RWPE2 (cell line): ENCODE measurements at regions not wholly inside any gene's neighbourhood (a gene's known extent, or its start where the extent isn't known, plus 50 kb on each side); places are given as distances from the start of the nearest gene placed in this dataset.

ENCODE experiments used
- ATAC-seq: fragments of 200-7000 bp; cut with Tn5 transposase; 3 replicates; pipeline ENCODE4 v1.9.1; 2021; ENCODE audit warnings: low read depth
- DNase-seq: peaks from one replicate; pipeline ENCODE4 v3.0.0-alpha.2; 2020; ENCODE audit warnings: low spot score
- H3K27ac ChIP-seq: fragments of 450-650 bp; 2 replicates; pipeline ENCODE4 v1.5.1; 2017; ENCODE audit warnings: mild to moderate bottlenecking; ENCODE audit not compliant: poor library complexity, severe bottlenecking
- H3K27me3 ChIP-seq: fragments of 250-450 bp; sonication (Bioruptor Pico); 2 replicates; pipeline ENCODE4 v1.5.1; 2021; ENCODE audit warnings: mild to moderate bottlenecking, moderate library complexity; ENCODE audit not compliant: insufficient read depth, poor library complexity, severe bottlenecking
- H3K36me3 ChIP-seq: fragments of 250-450 bp; sonication (Bioruptor Pico); 2 replicates; pipeline ENCODE4 v1.5.1; 2020; ENCODE audit warnings: low read depth, mild to moderate bottlenecking, moderate library complexity
- H3K4me1 ChIP-seq: fragments of 250-450 bp; sonication (Bioruptor Pico); 2 replicates; pipeline ENCODE4 v1.5.1; 2021; ENCODE audit warnings: mild to moderate bottlenecking, moderate library complexity; ENCODE audit not compliant: insufficient read depth, poor library complexity, severe bottlenecking
- H3K4me3 ChIP-seq: fragments of 250-450 bp; sonication (Bioruptor Pico); 2 replicates; pipeline ENCODE4 v1.5.1; 2021; ENCODE audit warnings: mild to moderate bottlenecking, moderate library complexity; ENCODE audit not compliant: severe bottlenecking
- H3K9me3 ChIP-seq: fragments of 250-450 bp; sonication (Bioruptor Pico); 2 replicates; pipeline ENCODE4 v1.5.1; 2021; ENCODE audit warnings: mild to moderate bottlenecking, moderate library complexity; ENCODE audit not compliant: severe bottlenecking
- TF ChIP-seq, protein P1 (sequence below): fragments of 450-650 bp; IDR thresholded peaks from one replicate; pipeline ENCODE4 v1.5.1; 2017; ENCODE audit warnings: mild to moderate bottlenecking, moderate library complexity; ENCODE audit not compliant: poor library complexity, severe bottlenecking

DNA sequence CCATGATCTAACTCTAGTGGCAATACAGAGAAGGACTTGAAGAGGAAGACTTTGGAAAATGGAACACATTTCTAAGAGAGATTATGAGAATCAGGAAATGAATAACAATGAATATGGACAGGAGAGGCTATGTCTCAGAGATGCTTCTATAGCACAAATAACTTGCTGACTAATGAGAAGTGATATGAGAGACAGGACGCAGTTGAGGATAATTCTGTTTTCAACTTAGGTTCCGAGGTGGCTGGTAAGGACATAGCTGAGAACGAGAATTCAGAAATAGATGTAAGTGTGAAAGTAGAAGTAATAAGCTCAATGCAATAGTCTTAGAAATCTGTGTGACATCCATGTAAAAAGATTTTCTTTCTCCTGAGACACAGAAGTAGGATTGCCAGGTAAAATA, 358.1 kb upstream of the GRAMD2B start:
- Histone ChIP-seq H3K4me1 (no peaks in the 10 kb centered on the region), H3K27ac (no peak overlapping the region), H3K9me3 (no peaks in the 10 kb centered on the region), H3K4me3 (no peak overlapping the region), H3K27me3 (no peaks in the 10 kb centered on the region), H3K36me3 (no peaks in the 10 kb centered on the region)
- ATAC-seq (no peak), DNase-seq (no peak)
- TF ChIP-seq, protein P1, sequence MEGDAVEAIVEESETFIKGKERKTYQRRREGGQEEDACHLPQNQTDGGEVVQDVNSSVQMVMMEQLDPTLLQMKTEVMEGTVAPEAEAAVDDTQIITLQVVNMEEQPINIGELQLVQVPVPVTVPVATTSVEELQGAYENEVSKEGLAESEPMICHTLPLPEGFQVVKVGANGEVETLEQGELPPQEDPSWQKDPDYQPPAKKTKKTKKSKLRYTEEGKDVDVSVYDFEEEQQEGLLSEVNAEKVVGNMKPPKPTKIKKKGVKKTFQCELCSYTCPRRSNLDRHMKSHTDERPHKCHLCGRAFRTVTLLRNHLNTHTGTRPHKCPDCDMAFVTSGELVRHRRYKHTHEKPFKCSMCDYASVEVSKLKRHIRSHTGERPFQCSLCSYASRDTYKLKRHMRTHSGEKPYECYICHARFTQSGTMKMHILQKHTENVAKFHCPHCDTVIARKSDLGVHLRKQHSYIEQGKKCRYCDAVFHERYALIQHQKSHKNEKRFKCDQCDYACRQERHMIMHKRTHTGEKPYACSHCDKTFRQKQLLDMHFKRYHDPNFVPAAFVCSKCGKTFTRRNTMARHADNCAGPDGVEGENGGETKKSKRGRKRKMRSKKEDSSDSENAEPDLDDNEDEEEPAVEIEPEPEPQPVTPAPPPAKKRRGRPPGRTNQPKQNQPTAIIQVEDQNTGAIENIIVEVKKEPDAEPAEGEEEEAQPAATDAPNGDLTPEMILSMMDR = no peak

DNA sequence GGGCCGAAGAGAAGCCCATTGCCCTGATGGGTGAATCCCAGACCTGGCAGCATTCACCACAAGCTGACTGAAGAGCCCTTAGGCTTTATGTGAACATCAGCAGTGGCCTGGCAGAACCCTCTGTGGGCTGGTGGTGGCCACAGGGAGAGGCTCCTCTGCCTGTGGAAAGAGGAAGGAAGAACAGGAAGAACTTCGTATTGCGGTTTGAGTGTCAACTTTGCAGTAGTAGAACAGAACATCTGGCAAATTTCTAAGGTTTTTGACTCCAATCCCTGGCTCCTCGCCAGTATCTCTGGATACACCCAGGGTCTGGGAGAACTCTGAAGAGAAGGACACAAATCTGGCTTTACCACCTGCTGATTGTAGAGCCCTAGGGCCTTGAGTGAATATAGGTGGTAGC, 356.4 kb upstream of the GRAMD2B start:
- ATAC-seq (no peak), DNase-seq (no peak)
- H3K27ac ChIP-seq = no peak overlapping the region
- H3K27me3 ChIP-seq = no peaks in the 10 kb centered on the region
- no peaks in the 10 kb centered on the region for H3K9me3 ChIP-seq
- no peak overlapping the region for H3K4me3 ChIP-seq
- H3K4me1 ChIP-seq = no peaks in the 10 kb centered on the region
- no peaks in the 10 kb centered on the region for H3K36me3 ChIP-seq
- TF ChIP-seq, protein P1 = no peak

DNA sequence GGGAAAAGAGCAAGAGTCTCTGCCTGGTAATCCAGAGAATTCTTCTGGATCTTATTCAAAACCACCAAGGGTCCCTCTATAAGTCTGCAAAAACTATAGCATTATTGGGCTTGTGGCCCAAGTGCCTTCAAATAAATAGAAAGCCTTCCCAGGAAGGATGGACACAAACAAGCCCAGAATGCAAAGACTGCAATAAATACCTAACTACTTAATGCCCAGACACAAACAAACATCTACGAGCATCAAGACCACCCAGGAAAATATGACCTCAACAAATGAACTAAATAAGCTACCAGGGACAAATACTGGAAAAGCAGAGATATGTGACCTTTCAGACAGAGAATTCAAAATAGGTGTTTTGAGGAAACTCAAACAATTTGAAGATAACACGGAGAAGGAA, 355.8 kb upstream of the GRAMD2B start:
- Histone ChIP-seq H3K4me1 (no peaks in the 10 kb centered on the region), H3K36me3 (no peaks in the 10 kb centered on the region), H3K4me3 (no peak overlapping the region), H3K27ac (no peak overlapping the region), H3K9me3 (no peaks in the 10 kb centered on the region), H3K27me3 (no peaks in the 10 kb centered on the region)
- TF ChIP-seq, protein P1 = no peak
- ATAC-seq = no peak
- DNase-seq = no peak

DNA sequence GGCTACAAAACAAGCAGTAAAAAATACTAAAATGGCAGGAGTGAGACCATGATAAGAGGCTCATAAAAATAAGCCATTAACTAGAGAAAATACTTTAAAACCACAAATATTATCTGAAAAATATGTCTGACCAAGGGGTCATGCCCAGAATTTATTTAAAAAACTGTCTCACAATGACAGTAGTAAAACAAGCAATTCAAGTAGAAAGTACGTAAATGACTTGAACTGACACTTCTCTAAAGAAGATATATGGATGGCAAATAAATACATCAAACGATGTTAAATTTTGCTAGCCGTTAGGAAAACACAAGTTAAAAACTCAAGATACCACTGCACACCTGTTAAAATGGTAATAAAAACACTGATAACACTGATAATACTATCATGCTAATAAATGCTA, 353.9 kb upstream of the GRAMD2B start:
- no peaks in the 10 kb centered on the region for H3K27me3 ChIP-seq
- ATAC-seq = no peak
- H3K36me3 ChIP-seq = no peaks in the 10 kb centered on the region
- H3K9me3 ChIP-seq = no peaks in the 10 kb centered on the region
- no peak overlapping the region for H3K27ac ChIP-seq
- no peaks in the 10 kb centered on the region for H3K4me1 ChIP-seq
- no peak for DNase-seq
- TF ChIP-seq, protein P1 = no peak
- H3K4me3 ChIP-seq = no peak overlapping the region

DNA sequence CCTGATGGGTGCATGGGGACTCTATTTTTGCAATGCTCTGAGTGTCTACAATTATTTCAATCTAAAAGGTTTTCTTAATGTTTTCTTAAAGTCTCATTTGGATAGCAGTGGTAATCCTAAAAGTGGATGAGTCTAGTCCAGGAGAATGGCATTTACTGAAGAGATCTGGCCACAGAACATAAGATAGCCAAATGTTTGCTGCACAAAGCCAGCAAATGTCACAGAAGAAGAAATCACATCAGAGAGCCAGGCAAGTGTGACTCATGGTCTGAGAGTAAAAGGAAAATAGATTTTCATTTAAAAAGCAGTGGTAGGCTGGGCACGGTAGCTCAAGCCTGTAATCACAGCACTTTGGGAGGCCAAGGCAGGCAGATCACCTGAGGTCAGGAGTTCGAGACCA, 352.7 kb upstream of the GRAMD2B start:
- Histone ChIP-seq H3K4me1 (no peaks in the 10 kb centered on the region), H3K9me3 (no peaks in the 10 kb centered on the region), H3K4me3 (no peak overlapping the region), H3K27me3 (no peaks in the 10 kb centered on the region), H3K36me3 (no peaks in the 10 kb centered on the region), H3K27ac (no peak overlapping the region)
- ATAC-seq = no peak
- TF ChIP-seq, protein P1 = no peak
- DNase-seq = no peak
